ENCODE measurements at regions not wholly inside any gene's neighbourhood (a gene's known extent, or its start where the extent isn't known, plus 50 kb on each side); places are given as distances from the start of the nearest gene placed in this dataset.
"Not testable (repeated sequence)": the region's sequence is repeated elsewhere in the genome, so short reads cannot be mapped to it uniquely, and the experiment has no call there.

- no peak for DNase-seq (ENCODE audit: low spot score)
Observed at GRCh38 chr4:148651991-148652390, 209.8 kb upstream of the NR3C2 start.

- no peak for DNase-seq (ENCODE audit: low spot score)
Observed at GRCh38 chr4:148649652-148650331, 207.6 kb upstream of the NR3C2 start.

GRCh38 chr4:148643851-148644250 lies 201.6 kb upstream of the NR3C2 start:
- DNase-seq (ENCODE audit: low spot score) = no peak

GRCh38 chr4:148642907-148643306 lies 200.7 kb upstream of the NR3C2 start:
- DNase-seq (ENCODE audit: low spot score) = no peak

GRCh38 chr4:148638079-148638478 lies 195.9 kb upstream of the NR3C2 start:
- not testable (repeated sequence) for DNase-seq (ENCODE audit: low spot score)

GRCh38 chr4:148637453-148637852 lies 195.2 kb upstream of the NR3C2 start:
- not testable (repeated sequence) for DNase-seq (ENCODE audit: low spot score)

GRCh38 chr4:148634476-148634875 lies 192.3 kb upstream of the NR3C2 start:
- DNase-seq (ENCODE audit: low spot score) = no peak

GRCh38 chr4:148633720-148634119 lies 191.5 kb upstream of the NR3C2 start:
- DNase-seq (ENCODE audit: low spot score) = no peak

GRCh38 chr4:148632476-148632875 lies 190.3 kb upstream of the NR3C2 start:
- DNase-seq (ENCODE audit: low spot score) = no peak

- DNase-seq (ENCODE audit: low spot score) = no peak
Observed at GRCh38 chr4:148630051-148630450, 187.8 kb upstream of the NR3C2 start.

- DNase-seq (ENCODE audit: low spot score) = no peak
Observed at GRCh38 chr4:148618856-148619255, 176.6 kb upstream of the NR3C2 start.

- no peak for DNase-seq (ENCODE audit: low spot score)
Observed at GRCh38 chr4:148608968-148609367, 166.8 kb upstream of the NR3C2 start.

- not testable (repeated sequence) for DNase-seq (ENCODE audit: low spot score)
Observed at GRCh38 chr4:148598418-148599207, 156.4 kb upstream of the NR3C2 start.

GRCh38 chr4:148589182-148589581 lies 147.0 kb upstream of the NR3C2 start:
- DNase-seq (ENCODE audit: low spot score) = no peak

- DNase-seq (ENCODE audit: low spot score) = no peak
Observed at GRCh38 chr4:148575577-148575976, 133.4 kb upstream of the NR3C2 start.

GRCh38 chr4:148574911-148575310 lies 132.7 kb upstream of the NR3C2 start:
- no peak for DNase-seq (ENCODE audit: low spot score)

- peak; percentile 13 for DNase-seq (ENCODE audit: low spot score)
Observed at GRCh38 chr4:148574502-148574901, 132.3 kb upstream of the NR3C2 start.

- DNase-seq (ENCODE audit: low spot score) = no peak
Observed at GRCh38 chr4:148574066-148574465, 131.9 kb upstream of the NR3C2 start.

GRCh38 chr4:148573296-148573695 lies 131.1 kb upstream of the NR3C2 start:
- DNase-seq (ENCODE audit: low spot score) = no peak

- no peak for DNase-seq (ENCODE audit: low spot score)
Observed at GRCh38 chr4:148565801-148566200, 123.6 kb upstream of the NR3C2 start.

GRCh38 chr4:148563684-148564083 lies 121.5 kb upstream of the NR3C2 start:
- peak; percentile 8 for DNase-seq (ENCODE audit: low spot score)

- DNase-seq (ENCODE audit: low spot score) = no peak
Observed at GRCh38 chr4:148561467-148561866, 119.3 kb upstream of the NR3C2 start.

GRCh38 chr4:148557793-148558192 lies 115.6 kb upstream of the NR3C2 start:
- no peak for DNase-seq (ENCODE audit: low spot score)

Data from H4 (cell line).